ENCODE measurements at regions not wholly inside any gene's neighbourhood (a gene's known extent, or its start where the extent isn't known, plus 50 kb on each side); places are given as distances from the start of the nearest gene placed in this dataset.

DNA sequence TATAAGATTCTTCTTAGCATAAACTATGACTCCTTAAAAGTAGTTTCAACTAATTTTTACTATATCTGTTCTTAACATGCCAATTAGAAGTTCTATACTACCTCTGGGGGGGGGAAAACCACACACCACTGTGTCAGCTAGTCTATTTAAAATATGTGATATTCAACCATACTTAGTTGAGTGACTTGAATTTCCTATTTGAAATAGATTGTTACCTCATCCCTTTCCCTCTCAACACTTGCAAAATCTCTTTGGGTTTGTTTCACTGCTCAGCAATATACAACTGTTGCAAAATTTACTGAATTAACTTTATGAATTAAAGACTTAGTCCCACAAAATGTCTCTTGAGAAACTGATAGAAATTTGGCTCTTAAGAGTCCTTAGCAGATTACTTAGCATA, 151.1 kb upstream of the POU5F2 start:
- TF ChIP-seq, protein P1, sequence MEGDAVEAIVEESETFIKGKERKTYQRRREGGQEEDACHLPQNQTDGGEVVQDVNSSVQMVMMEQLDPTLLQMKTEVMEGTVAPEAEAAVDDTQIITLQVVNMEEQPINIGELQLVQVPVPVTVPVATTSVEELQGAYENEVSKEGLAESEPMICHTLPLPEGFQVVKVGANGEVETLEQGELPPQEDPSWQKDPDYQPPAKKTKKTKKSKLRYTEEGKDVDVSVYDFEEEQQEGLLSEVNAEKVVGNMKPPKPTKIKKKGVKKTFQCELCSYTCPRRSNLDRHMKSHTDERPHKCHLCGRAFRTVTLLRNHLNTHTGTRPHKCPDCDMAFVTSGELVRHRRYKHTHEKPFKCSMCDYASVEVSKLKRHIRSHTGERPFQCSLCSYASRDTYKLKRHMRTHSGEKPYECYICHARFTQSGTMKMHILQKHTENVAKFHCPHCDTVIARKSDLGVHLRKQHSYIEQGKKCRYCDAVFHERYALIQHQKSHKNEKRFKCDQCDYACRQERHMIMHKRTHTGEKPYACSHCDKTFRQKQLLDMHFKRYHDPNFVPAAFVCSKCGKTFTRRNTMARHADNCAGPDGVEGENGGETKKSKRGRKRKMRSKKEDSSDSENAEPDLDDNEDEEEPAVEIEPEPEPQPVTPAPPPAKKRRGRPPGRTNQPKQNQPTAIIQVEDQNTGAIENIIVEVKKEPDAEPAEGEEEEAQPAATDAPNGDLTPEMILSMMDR (optimal IDR thresholded peaks at IDR 0.05 in 1 of 3, IDR thresholded peaks at IDR 0.05 in 1 of 3, conservative IDR thresholded peaks at IDR 0.05 in 1 of 3; ENCODE audit: extremely low read depth in 1 of 3, insufficient read depth in 2 of 3, low read length in 3 of 3) = no peak
- TF ChIP-seq EZH2 (IDR thresholded peaks at IDR 0.05; ENCODE audit: low read length) = no peak

Measured in keratinocyte (primary cell).